D721Med (cell line): ENCODE measurements at regions not wholly inside any gene's neighbourhood (a gene's known extent, or its start where the extent isn't known, plus 50 kb on each side); places are given as distances from the start of the nearest gene placed in this dataset.
"Not testable (repeated sequence)": the region's sequence is repeated elsewhere in the genome, so short reads cannot be mapped to it uniquely, and the experiment has no call there.

ENCODE experiments used
- DNase-seq: peaks from one replicate; pipeline ENCODE4 v3.0.0; 2011; ENCODE audit warnings: low spot score; ENCODE audit not compliant: insufficient read length
- FAIRE-seq: peaks from 2 replicates; lab custom pipeline; 2011; peaks lifted over from hg19 to GRCh38; lab: Jason Lieb, UNC

GRCh38 chr2:87505239-87505638 is 242.6 kb upstream of the PLGLB2 start:
- not testable (repeated sequence) for DNase-seq, FAIRE-seq

GRCh38 chr2:87505909-87506308 is 242.0 kb upstream of the PLGLB2 start:
- DNase-seq: not testable (repeated sequence)

DNA sequence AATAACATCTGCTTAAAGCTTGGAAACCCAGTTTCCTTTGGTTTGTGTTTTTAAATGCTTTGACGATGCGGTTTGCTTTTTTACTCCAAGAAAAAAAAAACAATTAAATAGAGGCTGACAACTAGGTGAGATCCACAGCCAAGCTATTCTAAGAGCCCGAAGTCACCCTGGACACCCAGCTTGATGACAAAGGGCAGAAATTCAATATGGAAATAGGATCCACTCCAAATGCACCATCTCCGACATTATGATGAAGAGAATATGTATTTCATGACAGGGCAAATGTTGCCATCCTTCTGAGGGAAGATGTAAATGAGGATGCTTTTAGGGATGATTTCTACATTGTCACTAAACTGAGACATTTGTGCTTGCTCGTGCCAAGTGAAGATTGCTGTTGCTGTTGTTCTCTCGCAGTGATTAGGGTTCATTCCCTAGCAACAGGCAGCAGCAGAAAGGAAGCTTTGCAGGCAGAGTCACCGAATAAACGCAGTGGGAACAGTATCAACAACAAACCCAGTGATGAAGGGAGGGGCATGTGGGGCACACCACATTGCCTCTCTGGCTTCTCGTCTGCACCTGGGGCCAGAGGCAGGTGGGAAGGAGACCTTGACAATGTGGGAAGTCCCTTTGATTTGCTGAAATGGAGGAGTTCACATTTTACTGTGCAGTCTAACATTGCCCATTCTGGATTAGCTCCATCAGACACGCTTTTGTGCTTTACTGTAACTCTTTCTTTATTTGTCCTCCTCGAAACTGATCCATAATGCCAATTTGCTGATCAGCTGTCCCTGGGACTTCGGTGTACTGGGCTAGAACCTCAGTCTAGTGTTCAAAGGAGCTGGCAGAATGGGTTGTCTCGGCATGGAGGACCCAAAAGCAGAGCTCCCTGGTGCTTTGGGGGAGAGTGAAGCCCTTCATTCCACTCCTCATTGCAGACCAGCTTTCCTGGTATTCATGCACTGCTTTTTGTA is 240.2 kb upstream of the PLGLB2 start:
- DNase-seq, FAIRE-seq: not testable (repeated sequence)

More at GRCh38 chr2:87505909-87506308, 242.0 kb upstream of the PLGLB2 start:
- FAIRE-seq: not testable (repeated sequence)

DNA sequence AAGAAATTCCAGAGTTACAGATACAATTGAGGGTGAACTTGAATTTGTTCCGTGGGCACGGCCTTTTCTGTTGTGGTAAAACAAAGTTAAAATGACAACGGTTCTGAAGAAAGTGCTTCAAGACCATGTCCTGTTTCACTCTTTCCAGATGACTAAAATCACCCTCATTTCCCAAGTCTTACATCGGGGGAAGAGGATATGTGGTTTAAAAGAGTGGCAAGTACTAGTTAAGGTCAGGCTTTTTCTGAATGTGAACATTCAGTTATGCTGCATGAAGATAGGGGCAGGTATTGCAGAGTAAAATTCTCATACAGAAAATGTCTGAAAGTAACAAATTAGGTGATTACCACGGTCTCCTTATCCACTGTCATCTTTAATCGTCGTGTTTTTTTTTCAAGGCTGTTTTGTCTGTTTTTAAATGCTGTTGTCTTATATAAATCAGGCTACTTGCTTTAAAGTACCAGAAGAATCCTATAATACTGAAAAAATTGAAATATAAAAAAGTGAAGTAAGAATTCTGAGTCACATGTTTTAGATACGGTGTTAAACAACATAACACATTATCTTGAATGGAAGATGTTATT is 236.6 kb upstream of the PLGLB2 start:
- DNase-seq, FAIRE-seq: not testable (repeated sequence)

DNA sequence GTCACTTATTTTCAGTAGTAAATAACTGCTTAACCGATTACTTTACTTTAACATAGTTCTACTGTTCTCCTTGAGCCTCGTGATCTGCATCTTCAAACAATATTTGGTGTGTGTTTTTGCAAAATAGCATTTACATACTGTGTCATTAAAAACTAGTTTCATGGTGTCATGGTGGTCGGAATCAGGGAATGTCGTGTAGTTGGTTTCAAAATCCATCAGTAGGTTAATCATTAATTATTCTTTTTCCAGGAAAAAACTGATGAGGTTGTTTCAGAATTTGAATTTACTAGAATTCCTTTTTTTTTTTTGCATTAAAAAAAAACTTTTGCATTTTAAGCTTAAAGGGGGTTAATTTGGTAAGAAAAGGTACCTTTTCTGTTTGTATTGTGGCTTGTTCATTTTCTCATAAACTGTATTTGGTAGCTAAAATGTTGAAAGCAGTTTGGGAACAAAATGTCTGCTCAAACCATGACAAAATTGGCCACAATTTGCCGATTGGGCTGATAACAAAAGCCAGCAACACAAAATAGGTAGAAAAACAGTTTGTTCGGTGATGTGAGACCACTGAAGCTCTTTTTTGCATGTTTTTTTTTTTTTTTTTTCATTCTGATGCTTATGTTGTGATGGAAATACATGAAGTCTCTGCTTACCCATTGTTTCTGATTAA is 234.9 kb upstream of the PLGLB2 start:
- DNase-seq, FAIRE-seq: not testable (repeated sequence)

DNA sequence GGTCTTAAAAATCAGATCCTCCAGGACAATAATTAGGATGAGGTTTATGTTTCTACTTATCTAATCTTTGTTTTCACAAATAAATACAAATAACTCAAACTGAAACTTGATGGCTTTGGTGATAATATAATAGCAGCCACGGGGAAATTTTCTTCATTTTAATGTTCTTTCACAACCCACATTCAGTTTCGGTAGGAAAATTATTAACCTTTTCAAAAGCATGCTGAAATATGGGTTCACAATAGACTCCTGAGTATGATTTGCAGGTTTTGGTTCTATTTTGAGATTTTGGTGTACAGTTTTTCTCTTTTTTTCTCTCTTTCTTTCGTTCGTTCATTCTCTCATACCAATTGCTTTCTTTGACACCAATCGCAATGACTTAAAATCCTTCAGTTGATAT is 233.9 kb upstream of the PLGLB2 start:
- FAIRE-seq: not testable (repeated sequence)

DNA sequence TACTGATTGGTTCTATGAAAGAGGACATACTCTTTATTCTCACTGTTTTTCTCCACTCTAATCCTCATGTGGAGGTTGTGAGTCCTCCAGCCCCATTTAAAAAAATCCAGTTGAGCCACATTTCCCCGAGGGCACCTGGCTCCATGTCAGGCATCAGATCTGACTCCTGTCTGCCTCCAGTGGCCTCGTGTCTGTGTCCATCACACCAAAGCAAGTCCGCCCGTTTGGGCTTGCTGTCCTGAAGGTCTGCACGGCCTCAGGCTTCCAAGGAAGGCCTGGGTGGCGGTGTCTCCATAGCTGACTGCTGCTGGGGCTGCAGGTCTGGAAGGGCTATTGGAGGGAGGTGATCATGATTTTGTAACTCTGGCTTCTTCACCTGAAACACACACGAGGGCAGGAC is 233.4 kb upstream of the PLGLB2 start:
- FAIRE-seq, DNase-seq: not testable (repeated sequence)

More for the DNA sequence above, 233.9 kb upstream of the PLGLB2 start:
- DNase-seq: not testable (repeated sequence)

DNA sequence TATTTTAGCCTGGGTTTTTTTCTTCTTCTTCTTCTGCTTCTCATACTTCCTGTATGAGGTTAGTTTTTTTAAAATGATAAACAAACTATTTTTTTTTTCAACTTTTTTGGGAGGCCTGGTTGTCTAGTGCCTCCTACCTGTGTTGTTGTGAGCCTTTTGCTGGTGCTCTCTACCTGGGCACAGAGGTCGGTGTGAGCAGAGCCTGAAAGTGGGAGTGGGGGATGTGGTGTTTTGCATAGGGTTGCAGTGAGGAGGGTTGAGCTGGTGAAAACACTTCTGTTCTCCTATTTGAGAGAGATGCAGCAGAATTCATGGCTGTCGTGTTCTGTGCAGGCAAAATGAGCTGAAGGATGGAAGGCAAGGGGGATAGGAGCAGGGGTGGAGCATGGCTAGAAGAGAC is 232.7 kb upstream of the PLGLB2 start:
- FAIRE-seq, DNase-seq: not testable (repeated sequence)

- DNase-seq, FAIRE-seq: not testable (repeated sequence)
Observed at GRCh38 chr2:87515875-87516274, 232.0 kb upstream of the PLGLB2 start.

DNA sequence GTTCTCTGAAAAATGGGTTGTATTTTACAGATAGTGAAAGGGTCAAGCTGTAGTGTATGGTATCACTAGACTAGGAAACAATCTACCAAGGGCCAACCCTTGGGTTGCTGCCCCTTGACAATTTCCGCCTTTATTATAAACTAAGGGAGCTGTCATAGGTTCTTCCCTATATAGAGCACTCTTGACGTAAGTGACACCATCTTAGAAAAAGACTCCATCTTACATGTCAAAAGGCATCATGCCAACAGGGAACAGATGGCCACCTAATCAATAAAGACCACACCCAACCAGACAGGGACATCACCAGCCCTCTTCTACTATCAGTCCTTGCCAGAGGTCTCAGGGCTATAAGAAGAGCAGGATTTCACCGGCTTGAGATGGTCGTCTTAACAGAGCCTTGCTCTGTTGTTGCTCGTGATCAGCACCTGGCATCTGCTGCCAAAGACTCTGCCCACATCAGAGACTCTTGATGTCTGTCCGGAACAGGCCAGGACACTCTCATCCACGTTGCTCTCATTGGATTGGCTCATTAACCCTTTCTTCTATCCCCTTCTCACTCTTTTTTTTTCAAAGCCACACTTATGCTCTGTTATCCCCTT is 231.4 kb upstream of the PLGLB2 start:
- DNase-seq, FAIRE-seq: not testable (repeated sequence)

- not testable (repeated sequence) for FAIRE-seq, DNase-seq
Observed at GRCh38 chr2:87517438-87517837, 230.4 kb upstream of the PLGLB2 start.

DNA sequence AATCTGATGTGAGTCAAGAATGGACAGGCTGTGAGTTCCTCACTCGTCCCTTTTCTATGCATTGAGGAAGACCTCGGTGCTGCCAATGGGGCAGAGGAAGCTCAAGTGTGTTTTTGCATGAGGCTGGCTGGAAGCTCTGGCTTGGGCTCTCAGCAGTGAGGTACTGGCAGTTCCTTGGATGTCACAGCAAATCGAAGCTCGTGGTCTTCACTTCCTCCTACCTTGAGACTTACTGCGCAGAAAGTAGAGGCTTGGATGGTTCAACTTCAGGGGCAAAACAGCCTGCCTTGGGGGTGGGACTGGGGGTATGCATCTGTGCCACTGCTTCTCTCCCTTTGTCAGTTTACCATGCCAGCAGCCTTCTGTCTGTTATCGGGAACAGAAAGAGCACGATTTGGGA is 229.8 kb upstream of the PLGLB2 start:
- not testable (repeated sequence) for FAIRE-seq, DNase-seq

- FAIRE-seq, DNase-seq: not testable (repeated sequence)
Observed at GRCh38 chr2:87518547-87518946, 229.3 kb upstream of the PLGLB2 start.

DNA sequence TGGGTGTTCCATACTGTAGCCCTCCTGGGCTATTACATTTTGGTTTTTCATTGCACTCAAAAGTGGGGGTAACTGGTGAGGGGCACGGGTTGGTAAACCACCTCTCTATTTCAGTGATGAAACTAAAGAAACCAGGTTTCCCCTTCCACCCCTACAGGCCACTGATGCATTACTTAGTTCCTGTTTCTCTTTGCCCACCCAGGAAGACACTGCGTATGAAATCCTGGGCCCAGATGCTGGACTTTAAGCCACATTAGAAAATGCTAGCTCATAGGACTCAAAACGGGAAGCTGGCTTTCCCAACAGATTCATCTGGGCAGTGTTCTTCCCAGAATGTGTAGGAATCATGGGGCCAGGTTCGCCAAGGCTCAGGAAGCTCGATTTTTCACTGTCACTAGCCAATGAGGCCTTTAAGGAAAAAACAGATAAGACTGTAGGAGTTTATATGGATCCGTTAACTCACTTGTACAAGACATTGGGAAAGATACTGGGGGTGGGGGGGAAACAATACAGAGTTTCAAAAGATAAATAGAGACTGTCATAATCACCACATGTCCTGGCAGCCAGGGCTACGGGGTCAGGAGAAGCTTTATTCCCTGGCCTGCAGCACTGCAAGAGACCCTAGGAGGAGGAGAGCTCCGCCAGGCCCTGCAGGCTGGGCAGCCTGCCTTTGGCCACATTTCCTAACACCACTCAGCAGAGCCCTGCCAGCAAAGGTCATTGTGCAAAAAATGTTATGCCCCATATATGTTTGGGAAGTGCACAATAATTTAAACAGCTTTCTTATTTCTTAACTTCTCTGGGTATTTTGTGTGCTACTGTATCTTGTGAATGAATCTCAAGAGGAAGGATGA is 228.5 kb upstream of the PLGLB2 start:
- not testable (repeated sequence) for FAIRE-seq, DNase-seq

- not testable (repeated sequence) for FAIRE-seq, DNase-seq
Observed at GRCh38 chr2:87521057-87521456, 226.8 kb upstream of the PLGLB2 start.

- DNase-seq, FAIRE-seq: not testable (repeated sequence)
Observed at GRCh38 chr2:87521489-87521888, 226.4 kb upstream of the PLGLB2 start.

DNA sequence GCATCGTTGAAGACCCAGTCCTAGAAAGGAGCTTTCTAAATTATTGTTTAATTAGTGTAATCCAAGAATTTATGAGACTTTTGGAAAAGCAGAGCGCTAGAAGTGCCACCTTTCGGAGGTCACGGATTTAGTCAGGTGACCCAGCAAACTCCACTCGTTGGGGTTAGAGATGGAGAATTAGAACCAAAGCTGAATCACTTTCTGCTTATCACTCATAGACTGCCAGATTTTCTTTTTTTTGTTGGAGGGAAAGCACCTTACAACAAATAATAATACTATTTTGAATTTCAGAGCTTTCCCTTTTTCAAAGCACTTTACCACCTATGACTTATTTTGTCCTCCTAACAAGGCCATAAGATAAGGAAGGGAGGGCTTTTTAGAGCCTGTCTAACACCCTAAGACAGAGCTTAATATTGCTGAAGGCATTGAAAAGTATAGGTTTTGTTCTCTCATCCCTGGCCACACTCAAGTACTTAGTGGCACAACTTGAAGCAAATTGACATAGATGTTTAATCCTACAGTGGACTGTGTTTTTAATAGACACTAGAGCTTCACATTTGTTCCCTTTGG is 223.2 kb upstream of the PLGLB2 start:
- not testable (repeated sequence) for FAIRE-seq, DNase-seq

- not testable (repeated sequence) for FAIRE-seq, DNase-seq
Observed at GRCh38 chr2:87525497-87525991, 222.3 kb upstream of the PLGLB2 start.
